Parathyroid adenoma (tissue), 2 donors: ENCODE measurements at regions not wholly inside any gene's neighbourhood (a gene's known extent, or its start where the extent isn't known, plus 50 kb on each side); places are given as distances from the start of the nearest gene placed in this dataset.
"Not testable (repeated sequence)": the region's sequence is repeated elsewhere in the genome, so short reads cannot be mapped to it uniquely, and the experiment has no call there.

Source experiments
- H2AFZ ChIP-seq: fragments of 300-600 bp; sonication (generic); one replicate; pipeline ENCODE4 v1.7.0; 2017; ENCODE audit warnings: antibody characterized with exemption, mild to moderate bottlenecking
- H3K27ac ChIP-seq: fragments of 300-600 bp; sonication (generic); one replicate; pipeline ENCODE4 v1.7.0; 2017
- H3K27me3 ChIP-seq: fragments of 300-600 bp; sonication (generic); one replicate; pipeline ENCODE4 v1.7.0; 2017; ENCODE audit warnings: low read length; ENCODE audit not compliant: control insufficient read depth, insufficient read depth
- H3K36me3 ChIP-seq: fragments of 300-600 bp; sonication (generic); one replicate; pipeline ENCODE4 v1.7.0; 2017; ENCODE audit warnings: low read length; ENCODE audit not compliant: control insufficient read depth, insufficient read depth
- H3K4me1 ChIP-seq: fragments of 300-600 bp; sonication (generic); one replicate; pipeline ENCODE4 v1.7.0; 2017; ENCODE audit warnings: control low read depth
- H3K4me2 ChIP-seq: fragments of 300-600 bp; sonication (generic); one replicate; pipeline ENCODE4 v1.7.0; 2017; ENCODE audit warnings: low read length
- H3K4me3 ChIP-seq: fragments of 300-600 bp; sonication (generic); one replicate; pipeline ENCODE4 v1.7.0; 2017; ENCODE audit warnings: low read depth, low read length
- H3K79me2 ChIP-seq: fragments of 300-600 bp; sonication (generic); one replicate; pipeline ENCODE4 v1.7.0; 2017; ENCODE audit warnings: control low read depth
- H3K9ac ChIP-seq: fragments of 300-600 bp; sonication (generic); one replicate; pipeline ENCODE4 v1.7.0; 2017; ENCODE audit warnings: mild to moderate bottlenecking
- H3K9me3 ChIP-seq: fragments of 300-600 bp; sonication (generic); one replicate; pipeline ENCODE4 v1.7.0; 2017; ENCODE audit warnings: low read length; ENCODE audit not compliant: control insufficient read depth
- TF ChIP-seq, protein P1 (sequence below): fragments of 300-600 bp; sonication (generic); IDR thresholded peaks from one replicate; pipeline ENCODE4 v1.7.0; 2017; ENCODE audit warnings: antibody characterized with exemption, mild to moderate bottlenecking
- donor health status: primary hyperparathyroidism.

DNA sequence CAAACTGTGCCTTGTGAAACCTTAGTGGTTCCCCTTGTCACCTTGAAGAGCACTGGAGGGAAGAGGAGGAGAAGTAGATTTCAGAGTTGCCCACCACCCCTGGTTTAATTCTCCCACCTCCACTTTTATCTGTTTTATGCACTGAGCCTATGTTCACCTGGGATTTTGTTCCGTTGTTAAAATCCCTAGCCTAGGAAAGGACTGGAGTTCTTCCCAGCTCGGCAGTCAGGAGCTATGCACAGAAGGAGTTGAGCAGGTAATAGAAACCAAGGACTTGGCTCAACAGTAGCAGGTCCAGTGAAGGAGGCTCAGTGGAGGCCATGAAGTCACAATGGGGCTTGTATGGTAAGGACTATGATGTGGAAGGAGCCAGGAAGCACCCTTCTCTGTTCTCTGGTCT lies 182.4 kb upstream of the ADRA1D start:
- TF ChIP-seq, protein P1, sequence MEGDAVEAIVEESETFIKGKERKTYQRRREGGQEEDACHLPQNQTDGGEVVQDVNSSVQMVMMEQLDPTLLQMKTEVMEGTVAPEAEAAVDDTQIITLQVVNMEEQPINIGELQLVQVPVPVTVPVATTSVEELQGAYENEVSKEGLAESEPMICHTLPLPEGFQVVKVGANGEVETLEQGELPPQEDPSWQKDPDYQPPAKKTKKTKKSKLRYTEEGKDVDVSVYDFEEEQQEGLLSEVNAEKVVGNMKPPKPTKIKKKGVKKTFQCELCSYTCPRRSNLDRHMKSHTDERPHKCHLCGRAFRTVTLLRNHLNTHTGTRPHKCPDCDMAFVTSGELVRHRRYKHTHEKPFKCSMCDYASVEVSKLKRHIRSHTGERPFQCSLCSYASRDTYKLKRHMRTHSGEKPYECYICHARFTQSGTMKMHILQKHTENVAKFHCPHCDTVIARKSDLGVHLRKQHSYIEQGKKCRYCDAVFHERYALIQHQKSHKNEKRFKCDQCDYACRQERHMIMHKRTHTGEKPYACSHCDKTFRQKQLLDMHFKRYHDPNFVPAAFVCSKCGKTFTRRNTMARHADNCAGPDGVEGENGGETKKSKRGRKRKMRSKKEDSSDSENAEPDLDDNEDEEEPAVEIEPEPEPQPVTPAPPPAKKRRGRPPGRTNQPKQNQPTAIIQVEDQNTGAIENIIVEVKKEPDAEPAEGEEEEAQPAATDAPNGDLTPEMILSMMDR: no peak
- Histone ChIP-seq H3K79me2 (no peaks in the 10 kb centered on the region), H3K9me3 (no peaks in the 10 kb centered on the region), H3K4me3 (no peak overlapping the region), H3K4me1 (no peaks in the 10 kb centered on the region), H3K9ac (no peak overlapping the region), H2AFZ (no peak overlapping the region), H3K27me3 (no peaks in the 10 kb centered on the region), H3K36me3 (no peaks in the 10 kb centered on the region), H3K4me2 (no peak overlapping the region), H3K27ac (no peak overlapping the region)

DNA sequence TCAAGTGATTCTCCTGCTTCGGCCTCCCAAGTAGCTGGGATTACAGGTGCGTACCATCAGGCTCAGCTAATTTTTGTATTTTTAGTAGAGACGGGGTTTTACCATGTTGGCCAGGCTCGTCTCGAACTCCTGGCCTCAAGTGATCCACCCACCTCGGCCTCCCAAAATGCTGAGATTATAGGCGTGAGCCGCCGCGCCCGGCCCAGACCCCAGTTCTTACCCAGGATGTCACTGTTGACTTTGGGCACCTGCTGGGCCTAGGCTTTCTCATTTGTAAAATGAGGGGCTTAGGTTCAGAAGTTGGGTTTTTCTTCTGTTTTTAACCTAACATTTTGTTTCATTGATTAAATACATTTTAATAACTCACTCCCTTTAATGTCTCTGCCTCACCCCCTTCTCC lies 181.7 kb upstream of the ADRA1D start:
- not testable (repeated sequence) for H2AFZ ChIP-seq, H3K9me3 ChIP-seq, H3K4me1 ChIP-seq, H3K27ac ChIP-seq, H3K36me3 ChIP-seq, H3K4me3 ChIP-seq, H3K27me3 ChIP-seq, H3K4me2 ChIP-seq, H3K79me2 ChIP-seq, H3K9ac ChIP-seq

DNA sequence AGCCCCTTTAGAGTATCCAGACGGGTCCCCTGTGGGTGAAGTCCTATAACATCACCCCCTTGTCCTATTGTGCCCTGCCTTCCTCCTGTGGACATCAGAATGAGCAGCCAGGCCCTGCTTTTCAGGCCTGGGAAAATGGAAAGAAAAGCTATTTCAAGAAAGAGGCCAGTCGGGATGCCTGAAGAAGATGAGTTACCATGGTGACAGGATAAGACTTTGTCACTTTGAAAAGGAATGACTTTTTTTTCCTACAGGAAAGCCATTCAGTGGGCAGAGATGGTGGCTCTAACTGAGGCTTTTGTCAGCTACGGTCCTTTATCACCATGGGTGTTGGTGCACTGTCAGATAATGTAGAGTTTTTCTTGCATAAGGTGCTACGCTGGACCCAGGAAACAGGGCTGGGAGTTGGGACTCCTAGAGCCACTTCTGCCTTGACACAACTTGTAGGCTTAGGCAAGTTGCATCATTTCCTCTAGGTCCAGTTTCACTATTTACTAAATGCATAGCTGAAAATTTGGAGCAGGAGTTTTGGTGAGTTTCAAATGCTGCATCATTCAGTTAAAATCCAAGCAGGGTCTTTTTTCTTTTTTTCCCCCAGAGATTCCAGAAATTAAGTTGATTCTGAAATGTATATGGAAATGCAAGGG lies 179.0 kb upstream of the ADRA1D start:
- no peaks in the 10 kb centered on the region for H3K36me3 ChIP-seq
- no peak overlapping the region for H3K27ac ChIP-seq
- no peak overlapping the region for H3K9ac ChIP-seq
- H3K4me2 ChIP-seq: no peak overlapping the region
- no peaks in the 10 kb centered on the region for H3K9me3 ChIP-seq
- no peak overlapping the region for H3K4me3 ChIP-seq
- no peaks in the 10 kb centered on the region for H3K79me2 ChIP-seq
- H2AFZ ChIP-seq: no peak overlapping the region
- TF ChIP-seq, protein P1: no peak
- no peaks in the 10 kb centered on the region for H3K4me1 ChIP-seq
- no peaks in the 10 kb centered on the region for H3K27me3 ChIP-seq

DNA sequence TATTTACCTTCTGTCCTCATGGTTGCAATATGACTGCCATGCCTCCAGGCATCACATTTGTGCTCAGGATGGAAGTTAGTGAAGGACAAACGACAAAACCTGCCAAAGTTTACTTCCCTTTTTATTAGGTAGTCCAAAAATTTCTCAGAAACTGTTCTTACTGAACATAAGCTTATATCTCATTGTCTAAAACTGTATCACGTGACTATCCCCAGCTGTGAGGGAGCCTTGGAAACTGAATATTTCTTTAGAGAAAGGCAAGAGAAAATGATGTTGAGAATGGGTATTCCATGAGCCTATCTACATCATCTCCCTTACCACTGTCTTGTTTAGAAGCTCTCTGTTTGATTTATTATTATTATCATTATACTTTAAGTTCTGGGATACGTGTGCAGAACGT lies 169.1 kb upstream of the ADRA1D start:
- no peak overlapping the region for H3K27ac ChIP-seq
- no peaks in the 10 kb centered on the region for H3K27me3 ChIP-seq
- H3K4me2 ChIP-seq: no peak overlapping the region
- H3K4me3 ChIP-seq: no peak overlapping the region
- no peaks in the 10 kb centered on the region for H3K9me3 ChIP-seq
- no peak overlapping the region for H2AFZ ChIP-seq
- TF ChIP-seq, protein P1: no peak
- H3K36me3 ChIP-seq: no peaks in the 10 kb centered on the region
- no peaks in the 10 kb centered on the region for H3K4me1 ChIP-seq
- H3K79me2 ChIP-seq: no peaks in the 10 kb centered on the region
- no peak overlapping the region for H3K9ac ChIP-seq

DNA sequence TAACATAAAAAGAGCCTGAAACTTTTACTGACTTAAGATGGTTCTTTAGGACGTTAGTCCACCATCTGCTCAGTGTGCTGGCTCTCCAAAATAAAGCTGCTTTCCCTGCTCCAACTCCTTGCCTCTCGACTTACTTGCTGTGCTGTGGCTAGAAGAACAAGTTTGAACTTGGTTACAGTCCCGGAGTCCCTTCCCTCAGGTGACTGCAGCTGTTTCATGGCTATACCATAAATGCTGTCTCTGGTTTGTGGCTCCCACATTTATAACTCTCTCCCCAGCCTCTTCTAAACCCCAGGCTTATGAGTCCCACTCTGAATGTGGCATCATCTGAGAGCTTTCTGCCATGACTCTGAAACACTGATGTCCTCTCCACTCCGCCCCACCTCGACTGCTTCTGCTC lies 166.2 kb upstream of the ADRA1D start:
- no peak overlapping the region for H3K4me3 ChIP-seq
- H3K4me1 ChIP-seq: no peaks in the 10 kb centered on the region
- no peak overlapping the region for H2AFZ ChIP-seq
- no peak overlapping the region for H3K9ac ChIP-seq
- no peak overlapping the region for H3K4me2 ChIP-seq
- H3K79me2 ChIP-seq: no peaks in the 10 kb centered on the region
- H3K27ac ChIP-seq: no peak overlapping the region
- H3K9me3 ChIP-seq: no peaks in the 10 kb centered on the region
- H3K27me3 ChIP-seq: no peaks in the 10 kb centered on the region
- no peaks in the 10 kb centered on the region for H3K36me3 ChIP-seq
- TF ChIP-seq, protein P1: no peak
